ENCODE measurements at regions not wholly inside any gene's neighbourhood (a gene's known extent, or its start where the extent isn't known, plus 50 kb on each side); places are given as distances from the start of the nearest gene placed in this dataset.

DNA sequence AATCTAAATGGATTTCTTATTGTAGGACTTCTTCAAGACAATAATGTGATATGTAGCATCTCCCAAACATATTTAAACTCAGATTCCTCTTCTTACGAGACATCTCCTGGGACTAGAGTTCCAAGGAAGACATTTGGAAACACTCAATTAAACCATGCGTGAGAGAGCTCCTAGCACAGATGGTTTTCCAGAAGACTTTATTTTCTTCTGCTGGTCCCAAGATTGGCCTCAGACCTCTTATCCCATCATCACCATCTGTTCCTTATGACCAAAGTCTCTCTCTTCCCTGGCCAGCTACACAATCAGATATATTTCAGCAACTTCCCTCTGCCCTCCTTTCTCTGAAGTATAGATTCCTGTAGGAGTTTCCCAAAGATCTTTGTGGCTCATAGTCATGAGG, 93.2 kb upstream of the JARID2 start:
- TF ChIP-seq CTCF (IDR thresholded peaks at IDR 0.05; ENCODE audit: insufficient read depth in 1 of 2, low read depth in 1 of 2, low read length in 1 of 2, severe bottlenecking in 1 of 2, unreplicated experiment in 1 of 2), result no peak
- Mint-ChIP-seq H3K27ac (ENCODE audit: unreplicated experiment) (no peak overlapping the region), H3K4me1 (ENCODE audit: low read depth, unreplicated experiment) (peaks cover 7% of the 10 kb centered on the region), H3K4me3 (ENCODE audit: unreplicated experiment) (no peak overlapping the region), H3K9me3 (ENCODE audit: unreplicated experiment) (no peaks in the 10 kb centered on the region), H3K36me3 (ENCODE audit: insufficient read depth, unreplicated experiment) (no peaks in the 10 kb centered on the region), H3K27me3 (ENCODE audit: insufficient read depth, unreplicated experiment) (no peaks in the 10 kb centered on the region)
- intact Hi-C loops (cut with micrococcal nuclease; ENCODE audit: unreplicated experiment), result no loop called here
- Histone ChIP-seq H3K9me3 (no peaks in the 10 kb centered on the region), H3K36me3 (ENCODE audit: control insufficient read depth, insufficient read depth, low read length) (no peaks in the 10 kb centered on the region), H3K4me3 (ENCODE audit: low read depth, low read length) (no peak overlapping the region), H3K27me3 (replicated peaks; ENCODE audit: control insufficient read depth, insufficient read depth, low read length) (no peaks in the 10 kb centered on the region), H3K4me1 (no peaks in the 10 kb centered on the region)
- ChIA-PET POLR2A (no interaction called here), CTCF (no interaction called here)
- no TSS peak for BruUV-seq (replicated peaks)
- DNase-seq, result no peak

DNA sequence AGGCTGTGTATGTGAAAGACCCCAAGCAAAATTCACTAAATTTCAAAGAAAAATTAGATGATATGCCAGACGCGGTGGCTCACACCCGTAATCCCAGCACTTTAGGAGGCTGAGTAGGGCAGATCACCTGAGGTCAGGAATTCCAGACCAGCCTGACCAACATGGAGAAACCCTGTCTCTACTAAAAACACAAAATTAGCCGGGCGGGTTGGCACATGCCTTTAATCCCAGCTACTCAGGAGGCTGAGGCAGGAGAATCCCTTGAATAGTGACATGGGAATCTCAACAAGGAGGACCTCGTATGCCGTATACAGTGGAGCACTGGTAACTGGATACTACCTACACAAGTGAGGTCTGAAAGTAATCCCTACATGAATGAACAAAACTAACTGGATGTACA, 92.7 kb upstream of the JARID2 start:
- Histone ChIP-seq H3K36me3 (ENCODE audit: control insufficient read depth, insufficient read depth, low read length) (no peaks in the 10 kb centered on the region), H3K27me3 (replicated peaks; ENCODE audit: control insufficient read depth, insufficient read depth, low read length) (no peaks in the 10 kb centered on the region), H3K9me3 (no peaks in the 10 kb centered on the region), H3K4me3 (ENCODE audit: low read depth, low read length) (no peak overlapping the region), H3K4me1 (no peaks in the 10 kb centered on the region)
- no TSS peak for BruUV-seq (replicated peaks)
- no peak overlapping the region for H3K4me3 Mint-ChIP-seq (ENCODE audit: unreplicated experiment)
- intact Hi-C loops (cut with micrococcal nuclease; ENCODE audit: unreplicated experiment), result no loop called here
- CTCF ChIA-PET, result no interaction called here
- no peaks in the 10 kb centered on the region for H3K27me3 Mint-ChIP-seq (ENCODE audit: insufficient read depth, unreplicated experiment)
- POLR2A ChIA-PET, result no interaction called here
- no peak for DNase-seq
- H3K27ac Mint-ChIP-seq (ENCODE audit: unreplicated experiment), result no peak overlapping the region
- peaks cover 7% of the 10 kb centered on the region for H3K4me1 Mint-ChIP-seq (ENCODE audit: low read depth, unreplicated experiment)
- no peaks in the 10 kb centered on the region for H3K36me3 Mint-ChIP-seq (ENCODE audit: insufficient read depth, unreplicated experiment)
- H3K9me3 Mint-ChIP-seq (ENCODE audit: unreplicated experiment), result no peaks in the 10 kb centered on the region
- TF ChIP-seq CTCF (IDR thresholded peaks at IDR 0.05; ENCODE audit: insufficient read depth in 1 of 2, low read depth in 1 of 2, low read length in 1 of 2, severe bottlenecking in 1 of 2, unreplicated experiment in 1 of 2), result no peak

DNA sequence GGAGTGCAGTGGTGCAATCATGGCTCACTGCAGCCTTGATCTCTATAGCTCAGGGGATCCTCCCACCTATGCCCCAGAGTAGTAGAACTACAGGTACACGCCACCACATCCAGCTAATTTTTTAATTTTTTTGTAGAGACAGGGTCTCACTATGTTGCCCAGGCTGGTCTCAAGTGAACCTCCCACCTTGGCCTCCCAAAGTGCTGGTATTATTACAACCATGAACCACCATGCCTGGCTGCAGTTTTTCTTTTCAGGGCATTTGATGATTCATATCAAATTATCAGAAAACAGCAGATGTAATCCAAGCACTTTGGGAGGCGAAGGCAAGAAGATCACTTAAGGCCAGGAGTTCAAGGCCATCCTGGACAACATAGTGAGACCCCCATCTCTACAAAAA, 88.4 kb upstream of the JARID2 start:
- H3K27me3 Mint-ChIP-seq (ENCODE audit: insufficient read depth, unreplicated experiment), result no peaks in the 10 kb centered on the region
- H3K27ac Mint-ChIP-seq (ENCODE audit: unreplicated experiment), result no peak overlapping the region
- BruUV-seq (replicated peaks), result no TSS peak
- Histone ChIP-seq H3K36me3 (ENCODE audit: control insufficient read depth, insufficient read depth, low read length) (no peaks in the 10 kb centered on the region), H3K9me3 (no peaks in the 10 kb centered on the region), H3K4me3 (ENCODE audit: low read depth, low read length) (no peak overlapping the region), H3K4me1 (no peaks in the 10 kb centered on the region), H3K27me3 (replicated peaks; ENCODE audit: control insufficient read depth, insufficient read depth, low read length) (no peaks in the 10 kb centered on the region)
- no peak for DNase-seq
- no peaks in the 10 kb centered on the region for H3K4me1 Mint-ChIP-seq (ENCODE audit: low read depth, unreplicated experiment)
- no peak for TF ChIP-seq CTCF (IDR thresholded peaks at IDR 0.05; ENCODE audit: insufficient read depth in 1 of 2, low read depth in 1 of 2, low read length in 1 of 2, severe bottlenecking in 1 of 2, unreplicated experiment in 1 of 2)
- POLR2A ChIA-PET, result no interaction called here
- H3K36me3 Mint-ChIP-seq (ENCODE audit: insufficient read depth, unreplicated experiment), result no peaks in the 10 kb centered on the region
- intact Hi-C loops (cut with micrococcal nuclease; ENCODE audit: unreplicated experiment), result no loop called here
- CTCF ChIA-PET, result no interaction called here
- no peaks in the 10 kb centered on the region for H3K9me3 Mint-ChIP-seq (ENCODE audit: unreplicated experiment)
- no peak overlapping the region for H3K4me3 Mint-ChIP-seq (ENCODE audit: unreplicated experiment)

Data from Caco-2 (cell line).